Neural cell (in vitro differentiated cells): ENCODE measurements at regions not wholly inside any gene's neighbourhood (a gene's known extent, or its start where the extent isn't known, plus 50 kb on each side); places are given as distances from the start of the nearest gene placed in this dataset.

Experiments
- H2AFZ ChIP-seq: fragments of 200-600, 300-800 bp; sonication (generic), shearing (Covaris generic); 2 replicates; pipeline ENCODE4 v1.6.0; 2014; ENCODE audit warnings: low read depth, mild to moderate bottlenecking, antibody characterized with exemption, low read length, moderate library complexity
- H3F3A ChIP-seq: fragments of 200-600 bp; shearing (Covaris generic); 2 replicates; pipeline ENCODE4 v1.6.1; 2016; ENCODE audit warnings: mild to moderate bottlenecking, moderate library complexity, mixed read lengths, antibody characterized with exemption, low read length; ENCODE audit not compliant: insufficient read depth, poor library complexity, severe bottlenecking
- H3K27ac ChIP-seq: fragments of 200-600, 300-800 bp; sonication (generic), shearing (Covaris generic); 2 replicates; pipeline ENCODE4 v1.5.1; 2014; ENCODE audit warnings: mild to moderate bottlenecking, low read length, moderate library complexity
- H3K27me3 ChIP-seq: fragments of 300-800, 200-600 bp; sonication (generic), shearing (Covaris generic); 2 replicates; pipeline ENCODE4 v1.6.0; 2014; ENCODE audit warnings: mild to moderate bottlenecking, low read depth, low read length, moderate library complexity; ENCODE audit not compliant: insufficient read depth
- H3K36me3 ChIP-seq: fragments of 300-800, 200-600 bp; sonication (generic), shearing (Covaris generic); 2 replicates; pipeline ENCODE4 v1.5.1; 2014; ENCODE audit warnings: mild to moderate bottlenecking, antibody characterized with exemption, low read length, moderate library complexity; ENCODE audit not compliant: insufficient read depth
- H3K4me2 ChIP-seq: fragments of 300-800, 200-600 bp; sonication (generic), shearing (Covaris generic); 2 replicates; pipeline ENCODE4 v1.6.0; 2014; ENCODE audit warnings: mild to moderate bottlenecking, low read length
- H3K4me3 ChIP-seq: fragments of 300-800, 200-600 bp; sonication (generic), shearing (Covaris generic); 2 replicates; pipeline ENCODE4 v1.5.1; 2014; ENCODE audit warnings: mild to moderate bottlenecking, low read length, moderate library complexity
- H3K79me2 ChIP-seq: fragments of 200-600 bp; shearing (Covaris generic); replicated peaks from 2 replicates; pipeline ENCODE4 v1.6.0; 2014; ENCODE audit warnings: mild to moderate bottlenecking, low read length, moderate library complexity; ENCODE audit not compliant: insufficient read depth
- H3K9ac ChIP-seq: fragments of 300-800, 200-600 bp; sonication (generic), shearing (Covaris generic); 2 replicates; pipeline ENCODE4 v1.6.1; 2016; ENCODE audit warnings: mild to moderate bottlenecking, low read length, mixed read lengths
- H3K9me2 ChIP-seq: fragments of 200-600 bp; shearing (Covaris generic); 2 replicates; pipeline ENCODE4 v1.6.1; 2016; ENCODE audit warnings: mild to moderate bottlenecking, low read length, mixed read lengths; ENCODE audit not compliant: insufficient read depth
- H3K9me3 ChIP-seq: fragments of 200-600, 300-800 bp; sonication (generic), shearing (Covaris generic); 2 replicates; pipeline ENCODE4 v1.6.1; 2016; ENCODE audit warnings: mild to moderate bottlenecking, mixed run types, low read length, moderate library complexity, mixed read lengths
- H4K20me1 ChIP-seq: fragments of 200-600 bp; shearing (Covaris generic); 2 replicates; pipeline ENCODE4 v1.6.1; 2016; ENCODE audit warnings: mild to moderate bottlenecking, mixed run types; ENCODE audit not compliant: insufficient read depth
- EP300 ChIP-seq: fragments of 450-650 bp; conservative IDR thresholded peaks from 2 replicates; pipeline ENCODE4 v1.6.1; 2014; ENCODE audit warnings: antibody characterized with exemption, mild to moderate bottlenecking, moderate library complexity; ENCODE audit not compliant: poor library complexity, severe bottlenecking
- EZH2 ChIP-seq: fragments of 200-600, 300-800 bp; shearing (Covaris generic), sonication (generic); IDR thresholded peaks from 2 replicates; pipeline ENCODE4 v1.6.1; 2014; ENCODE audit warnings: antibody characterized with exemption, low read length, borderline replicate concordance, mild to moderate bottlenecking; ENCODE audit not compliant: insufficient read depth, poor library complexity, severe bottlenecking
- MXI1 ChIP-seq: fragments of 450-650 bp; conservative IDR thresholded peaks from 2 replicates; pipeline ENCODE4 v1.6.1; 2014; ENCODE audit warnings: antibody characterized with exemption, mild to moderate bottlenecking; ENCODE audit not compliant: poor library complexity, severe bottlenecking
- POLR2AphosphoS5 ChIP-seq: IDR thresholded peaks from 2 replicates; pipeline ENCODE4 v1.6.1; 2012
- RAD21 ChIP-seq: fragments of 450-650 bp; conservative IDR thresholded peaks from 2 replicates; pipeline ENCODE4 v1.6.1; 2014; ENCODE audit warnings: antibody characterized with exemption, mild to moderate bottlenecking, moderate library complexity
- REST ChIP-seq: IDR thresholded peaks from 2 replicates; pipeline ENCODE4 v1.6.1; 2012; ENCODE audit warnings: borderline replicate concordance
- SMC3 ChIP-seq: fragments of 450-650 bp; conservative IDR thresholded peaks from 2 replicates; pipeline ENCODE4 v1.6.1; 2014; ENCODE audit warnings: antibody characterized with exemption, mild to moderate bottlenecking, moderate library complexity; ENCODE audit not compliant: poor library complexity
- TAF1 ChIP-seq: IDR thresholded peaks from 2 replicates; pipeline ENCODE4 v1.6.1; 2012; ENCODE audit warnings: low read depth
- TF ChIP-seq, protein P1 (sequence below): fragments of 450-650 bp; IDR thresholded peaks from 2 replicates; pipeline ENCODE4 v1.5.1; 2014; ENCODE audit warnings: antibody characterized with exemption, mild to moderate bottlenecking, moderate library complexity; ENCODE audit not compliant: poor library complexity, severe bottlenecking

DNA sequence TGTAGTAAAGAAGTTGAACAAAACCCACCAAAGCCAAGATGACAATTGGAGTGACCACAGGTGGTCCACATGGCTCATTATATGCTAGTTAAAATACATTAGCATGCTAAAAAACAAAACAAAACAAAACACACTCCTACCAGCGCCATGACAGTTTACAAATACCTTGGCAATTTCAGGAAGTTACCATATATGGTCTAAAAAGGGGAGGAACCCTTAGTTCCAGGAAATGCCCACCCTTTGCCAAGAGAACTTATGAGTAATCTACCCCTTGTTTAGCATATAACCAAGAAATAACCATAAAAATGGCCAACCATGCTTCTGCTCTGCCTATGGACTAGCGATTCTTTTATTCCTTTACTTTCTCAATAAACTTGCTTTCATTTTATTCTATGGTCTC lies 979.1 kb upstream of the POT1 start:
- Histone ChIP-seq H3K36me3 (no peaks in the 10 kb centered on the region), H3K9me3 (no peaks in the 10 kb centered on the region), H2AFZ (no peak overlapping the region), H3K4me2 (no peak overlapping the region), H3F3A (no peaks in the 10 kb centered on the region), H3K4me3 (no peak overlapping the region), H3K27me3 (no peaks in the 10 kb centered on the region), H3K79me2 (no peaks in the 10 kb centered on the region), H3K27ac (no peak overlapping the region), H4K20me1 (no peaks in the 10 kb centered on the region), H3K9me2 (no peaks in the 10 kb centered on the region), H3K9ac (no peak overlapping the region)
- TF ChIP-seq TAF1 (no peak), REST (no peak), RAD21 (no peak), SMC3 (no peak), POLR2AphosphoS5 (no peak), MXI1 (no peak), EZH2 (no peak), EP300 (no peak)
- TF ChIP-seq, protein P1, sequence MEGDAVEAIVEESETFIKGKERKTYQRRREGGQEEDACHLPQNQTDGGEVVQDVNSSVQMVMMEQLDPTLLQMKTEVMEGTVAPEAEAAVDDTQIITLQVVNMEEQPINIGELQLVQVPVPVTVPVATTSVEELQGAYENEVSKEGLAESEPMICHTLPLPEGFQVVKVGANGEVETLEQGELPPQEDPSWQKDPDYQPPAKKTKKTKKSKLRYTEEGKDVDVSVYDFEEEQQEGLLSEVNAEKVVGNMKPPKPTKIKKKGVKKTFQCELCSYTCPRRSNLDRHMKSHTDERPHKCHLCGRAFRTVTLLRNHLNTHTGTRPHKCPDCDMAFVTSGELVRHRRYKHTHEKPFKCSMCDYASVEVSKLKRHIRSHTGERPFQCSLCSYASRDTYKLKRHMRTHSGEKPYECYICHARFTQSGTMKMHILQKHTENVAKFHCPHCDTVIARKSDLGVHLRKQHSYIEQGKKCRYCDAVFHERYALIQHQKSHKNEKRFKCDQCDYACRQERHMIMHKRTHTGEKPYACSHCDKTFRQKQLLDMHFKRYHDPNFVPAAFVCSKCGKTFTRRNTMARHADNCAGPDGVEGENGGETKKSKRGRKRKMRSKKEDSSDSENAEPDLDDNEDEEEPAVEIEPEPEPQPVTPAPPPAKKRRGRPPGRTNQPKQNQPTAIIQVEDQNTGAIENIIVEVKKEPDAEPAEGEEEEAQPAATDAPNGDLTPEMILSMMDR = no peak

- no peak overlapping the region for H3K4me2 ChIP-seq
- H2AFZ ChIP-seq = no peak overlapping the region
- no peaks in the 10 kb centered on the region for H4K20me1 ChIP-seq
- no peak for TF ChIP-seq SMC3
- no peak for TF ChIP-seq TAF1
- no peak for TF ChIP-seq EP300
- H3K36me3 ChIP-seq = no peaks in the 10 kb centered on the region
- H3K27me3 ChIP-seq = no peaks in the 10 kb centered on the region
- no peaks in the 10 kb centered on the region for H3F3A ChIP-seq
- no peak overlapping the region for H3K27ac ChIP-seq
- no peak overlapping the region for H3K9ac ChIP-seq
- H3K79me2 ChIP-seq = no peaks in the 10 kb centered on the region
- H3K4me3 ChIP-seq = no peak overlapping the region
- no peaks in the 10 kb centered on the region for H3K9me2 ChIP-seq
- H3K9me3 ChIP-seq = no peaks in the 10 kb centered on the region
These were observed 970.0 kb upstream of the POT1 start for GRCh38 chr7:125899577-125899976.

- Histone ChIP-seq H3K4me3 (no peak overlapping the region), H3K4me2 (no peak overlapping the region), H3K27me3 (no peaks in the 10 kb centered on the region), H3K36me3 (no peaks in the 10 kb centered on the region), H3K79me2 (no peaks in the 10 kb centered on the region), H3K9me3 (no peaks in the 10 kb centered on the region), H2AFZ (no peak overlapping the region), H4K20me1 (no peaks in the 10 kb centered on the region), H3K9me2 (no peaks in the 10 kb centered on the region), H3K27ac (no peak overlapping the region), H3K9ac (no peak overlapping the region), H3F3A (no peaks in the 10 kb centered on the region)
- no peak for TF ChIP-seq REST
- no peak for TF ChIP-seq TAF1
- TF ChIP-seq EP300 = no peak
- no peak for TF ChIP-seq EZH2
- TF ChIP-seq POLR2AphosphoS5 = no peak
- no peak for TF ChIP-seq MXI1
- TF ChIP-seq, protein P1 = no peak
- no peak for TF ChIP-seq RAD21
- TF ChIP-seq SMC3 = no peak
These were observed 962.8 kb upstream of the POT1 start for GRCh38 chr7:125892434-125892833.
